ENCODE measurements at regions not wholly inside any gene's neighbourhood (a gene's known extent, or its start where the extent isn't known, plus 50 kb on each side); places are given as distances from the start of the nearest gene placed in this dataset.

DNA sequence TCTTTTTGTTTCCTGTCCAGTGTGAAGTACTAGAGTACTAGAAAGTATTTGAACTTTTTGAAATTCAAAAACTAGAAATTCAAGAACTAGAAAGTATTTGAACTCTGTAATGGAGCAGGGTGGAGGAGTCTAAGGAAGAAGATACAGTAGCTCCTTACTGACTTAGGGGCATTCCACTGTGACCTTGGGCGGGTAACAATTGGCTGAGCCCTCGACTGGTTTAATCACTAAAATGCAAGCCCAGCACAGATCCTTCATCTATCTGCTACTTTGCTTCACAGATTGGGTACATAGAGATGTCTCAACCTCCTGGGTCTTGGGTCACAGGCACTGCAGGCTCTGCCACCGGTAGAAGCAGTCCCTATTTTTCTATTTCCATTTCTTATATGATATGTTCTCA, 462.1 kb upstream of the AGTR1 start:
- DNase-seq (ENCODE audit: low spot score) (no peak), ATAC-seq (ENCODE audit: low FRiP score) (no peak)
- TF ChIP-seq, protein P1, sequence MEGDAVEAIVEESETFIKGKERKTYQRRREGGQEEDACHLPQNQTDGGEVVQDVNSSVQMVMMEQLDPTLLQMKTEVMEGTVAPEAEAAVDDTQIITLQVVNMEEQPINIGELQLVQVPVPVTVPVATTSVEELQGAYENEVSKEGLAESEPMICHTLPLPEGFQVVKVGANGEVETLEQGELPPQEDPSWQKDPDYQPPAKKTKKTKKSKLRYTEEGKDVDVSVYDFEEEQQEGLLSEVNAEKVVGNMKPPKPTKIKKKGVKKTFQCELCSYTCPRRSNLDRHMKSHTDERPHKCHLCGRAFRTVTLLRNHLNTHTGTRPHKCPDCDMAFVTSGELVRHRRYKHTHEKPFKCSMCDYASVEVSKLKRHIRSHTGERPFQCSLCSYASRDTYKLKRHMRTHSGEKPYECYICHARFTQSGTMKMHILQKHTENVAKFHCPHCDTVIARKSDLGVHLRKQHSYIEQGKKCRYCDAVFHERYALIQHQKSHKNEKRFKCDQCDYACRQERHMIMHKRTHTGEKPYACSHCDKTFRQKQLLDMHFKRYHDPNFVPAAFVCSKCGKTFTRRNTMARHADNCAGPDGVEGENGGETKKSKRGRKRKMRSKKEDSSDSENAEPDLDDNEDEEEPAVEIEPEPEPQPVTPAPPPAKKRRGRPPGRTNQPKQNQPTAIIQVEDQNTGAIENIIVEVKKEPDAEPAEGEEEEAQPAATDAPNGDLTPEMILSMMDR (IDR thresholded peaks at IDR 0.05): no peak

DNA sequence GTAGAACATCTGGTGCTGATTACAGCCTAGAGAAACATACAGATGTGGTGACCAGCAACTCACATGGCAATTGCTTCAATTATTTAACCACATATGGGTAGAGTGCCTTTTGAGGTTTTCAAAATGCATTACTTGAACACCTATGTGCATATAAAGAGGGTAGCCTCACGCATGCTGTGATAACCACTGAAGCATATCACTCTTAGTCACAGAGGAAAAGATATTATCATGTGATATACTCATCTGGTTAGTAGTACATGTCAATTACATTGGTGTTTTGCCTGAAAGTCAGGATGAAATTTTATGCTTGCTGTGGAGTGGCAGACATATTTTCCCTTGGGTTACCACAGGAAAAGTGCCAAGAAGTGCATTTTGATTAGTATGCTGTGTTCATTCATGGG, 459.3 kb upstream of the AGTR1 start:
- DNase-seq (ENCODE audit: low spot score) (no peak), ATAC-seq (ENCODE audit: low FRiP score) (no peak)
- TF ChIP-seq, protein P1 (IDR thresholded peaks at IDR 0.05): no peak

DNA sequence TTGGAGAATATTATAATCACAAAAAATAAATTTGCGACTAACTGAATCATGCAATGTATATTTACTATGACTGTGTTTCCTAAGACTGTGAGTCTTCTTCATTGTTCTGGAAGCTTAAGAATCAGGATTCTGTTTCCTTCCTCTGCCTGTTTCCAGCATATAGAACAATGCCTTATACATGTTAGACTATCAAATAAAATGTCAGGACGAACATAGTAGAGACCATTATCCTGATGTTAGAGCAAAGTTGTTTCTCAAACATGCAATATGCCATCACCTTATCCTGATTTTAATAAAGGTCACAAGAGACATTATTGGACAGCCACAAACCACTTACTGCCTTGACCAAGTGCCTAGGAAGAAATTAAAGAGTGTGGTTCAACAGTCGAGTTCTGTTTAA, 457.4 kb upstream of the AGTR1 start:
- DNase-seq (ENCODE audit: low spot score): no peak
- TF ChIP-seq, protein P1 (IDR thresholded peaks at IDR 0.05): no peak
- ATAC-seq (ENCODE audit: low FRiP score): no peak

DNA sequence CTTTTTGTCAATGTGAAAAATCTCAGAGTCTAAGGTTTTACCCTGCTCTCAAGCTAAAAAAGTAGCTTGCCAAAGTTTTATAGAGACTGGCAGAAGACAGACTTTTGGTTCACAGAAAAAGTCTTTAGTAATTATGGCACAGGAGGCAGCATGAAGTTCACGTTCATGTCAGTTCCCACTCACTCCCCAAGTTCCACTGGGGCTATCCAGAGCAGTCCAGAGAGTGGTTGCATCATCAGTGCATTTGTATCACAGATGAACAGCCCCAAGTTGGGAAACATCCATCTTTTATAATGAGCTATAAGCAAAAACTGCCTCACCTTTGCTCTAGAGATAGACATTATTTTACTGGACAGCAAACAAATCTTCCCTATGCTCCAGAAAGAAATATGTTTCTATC, 454.1 kb upstream of the AGTR1 start:
- ATAC-seq (ENCODE audit: low FRiP score) (peak; percentile 59), DNase-seq (ENCODE audit: low spot score) (no peak)
- TF ChIP-seq, protein P1 (IDR thresholded peaks at IDR 0.05): no peak

DNA sequence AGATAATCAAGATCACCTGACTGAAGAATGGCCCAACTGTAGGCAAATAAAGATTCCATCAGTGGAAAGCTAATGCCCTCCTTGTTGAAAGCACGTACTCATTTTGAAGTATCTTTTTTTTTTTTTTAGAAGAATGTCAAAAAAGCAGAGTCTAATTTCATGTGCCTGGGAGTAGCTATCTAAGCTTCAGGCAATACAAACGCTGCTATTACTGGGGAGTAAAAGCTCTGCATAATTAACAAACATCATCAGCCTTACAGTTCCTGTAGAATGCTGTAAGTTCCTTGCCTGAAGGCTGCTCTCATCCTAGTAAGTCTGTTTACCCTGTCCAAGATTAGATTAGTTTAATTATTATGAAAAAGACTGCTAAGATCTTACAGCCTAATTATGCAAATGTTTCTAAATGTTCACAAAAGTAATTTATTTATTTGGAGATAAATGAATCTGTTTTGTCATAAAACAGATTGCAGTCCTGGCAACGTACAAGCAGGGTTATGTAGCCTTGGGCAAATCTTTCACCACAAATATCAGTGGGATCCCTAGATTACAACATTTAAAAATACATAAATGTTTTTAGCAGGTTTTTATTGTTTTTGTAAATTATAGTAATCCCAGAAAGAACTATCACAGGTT, 451.3 kb upstream of the AGTR1 start:
- ATAC-seq (ENCODE audit: low FRiP score) (no peak), DNase-seq (ENCODE audit: low spot score) (no peak)
- TF ChIP-seq, protein P1 (IDR thresholded peaks at IDR 0.05): no peak

DNA sequence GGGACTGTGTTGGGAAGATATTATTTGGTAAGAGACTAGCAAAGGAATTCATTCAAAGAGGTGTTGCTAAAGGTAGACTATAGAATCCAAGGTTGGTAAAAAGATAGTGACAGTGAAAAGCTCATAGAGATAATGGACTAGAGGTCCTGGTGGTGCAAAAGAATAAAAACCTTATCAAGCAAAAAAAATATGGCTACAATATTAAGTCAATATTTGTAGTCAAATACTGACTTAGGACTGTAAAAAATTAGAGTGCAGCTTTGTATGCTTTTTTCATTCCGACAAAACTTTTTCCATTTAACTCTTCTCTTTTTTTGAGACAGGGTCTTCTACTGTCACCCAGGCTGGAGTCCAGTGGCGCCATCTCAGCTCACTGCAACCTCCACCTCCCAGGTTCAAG, 444.0 kb upstream of the AGTR1 start:
- no peak for ATAC-seq (ENCODE audit: low FRiP score)
- TF ChIP-seq, protein P1 (IDR thresholded peaks at IDR 0.05): no peak
- DNase-seq (ENCODE audit: low spot score): no peak

DNA sequence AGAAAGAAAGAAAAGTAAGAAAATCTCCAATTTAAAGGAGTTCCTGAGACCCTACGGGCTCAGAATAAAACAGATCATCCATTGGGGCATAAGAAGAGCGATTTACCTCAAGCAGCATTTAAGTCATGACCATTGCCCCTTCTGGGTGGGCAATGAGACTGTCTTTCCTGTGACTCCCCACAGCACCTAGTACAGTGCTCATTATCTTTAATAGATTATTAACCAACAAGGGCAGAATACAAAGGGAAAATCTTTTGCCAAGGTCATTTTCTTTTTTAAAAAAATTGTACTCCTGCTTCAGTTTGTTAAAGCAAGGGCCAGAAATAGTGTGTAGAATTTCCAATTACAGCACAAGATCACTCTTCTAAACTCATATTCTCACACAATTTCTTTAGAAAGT, 443.3 kb upstream of the AGTR1 start:
- DNase-seq (ENCODE audit: low spot score) (no peak), ATAC-seq (ENCODE audit: low FRiP score) (no peak)
- TF ChIP-seq, protein P1 (IDR thresholded peaks at IDR 0.05): no peak
